ENCODE measurements at regions not wholly inside any gene's neighbourhood (a gene's known extent, or its start where the extent isn't known, plus 50 kb on each side); places are given as distances from the start of the nearest gene placed in this dataset.

- TF ChIP-seq ZNF274 (IDR thresholded peaks at IDR 0.05; ENCODE audit: low read depth, low read length) (no peak), SUZ12 (IDR thresholded peaks at IDR 0.05; ENCODE audit: extremely low read depth, insufficient read depth, insufficient read length) (no peak), YY1 (IDR thresholded peaks at IDR 0.05; ENCODE audit: insufficient read depth, insufficient read length) (no peak)
These were observed 362.8 kb downstream of the NPR3 start for GRCh38 chr5:33073881-33074327.
